ENCODE measurements at regions not wholly inside any gene's neighbourhood (a gene's known extent, or its start where the extent isn't known, plus 50 kb on each side); places are given as distances from the start of the nearest gene placed in this dataset.

GRCh38 chr1:88434836-88435235, 249.2 kb upstream of the PKN2 start:
- DNase-seq = no peak

GRCh38 chr1:88441022-88441421, 243.1 kb upstream of the PKN2 start:
- DNase-seq = no peak

- DNase-seq = no peak
Measured at GRCh38 chr1:88451856-88452255, 232.2 kb upstream of the PKN2 start.

- no peak for DNase-seq
Measured at GRCh38 chr1:88453295-88453694, 230.8 kb upstream of the PKN2 start.

GRCh38 chr1:88454781-88455180, 229.3 kb upstream of the PKN2 start:
- no peak for DNase-seq

GRCh38 chr1:88455621-88456256, 228.3 kb upstream of the PKN2 start:
- no peak for DNase-seq

- DNase-seq = no peak
Measured at GRCh38 chr1:88457197-88457596, 226.9 kb upstream of the PKN2 start.

- DNase-seq = no peak
Measured at GRCh38 chr1:88461007-88461406, 223.1 kb upstream of the PKN2 start.

- DNase-seq = no peak
Measured at GRCh38 chr1:88462096-88462487, 222.0 kb upstream of the PKN2 start.

GRCh38 chr1:88462488-88463261, 221.4 kb upstream of the PKN2 start:
- peak; percentile 37 for DNase-seq

GRCh38 chr1:88463401-88463985, 220.6 kb upstream of the PKN2 start:
- DNase-seq = no peak

GRCh38 chr1:88466011-88466410, 218.1 kb upstream of the PKN2 start:
- DNase-seq = no peak

- DNase-seq = no peak
Measured at GRCh38 chr1:88466899-88467580, 217.0 kb upstream of the PKN2 start.

GRCh38 chr1:88472298-88472697, 211.8 kb upstream of the PKN2 start:
- DNase-seq = no peak

GRCh38 chr1:88472714-88473113, 211.4 kb upstream of the PKN2 start:
- no peak for DNase-seq

GRCh38 chr1:88474555-88475304, 209.3 kb upstream of the PKN2 start:
- DNase-seq = no peak

- no peak for DNase-seq
Measured at GRCh38 chr1:88484881-88485280, 199.2 kb upstream of the PKN2 start.

GRCh38 chr1:88488237-88488636, 195.8 kb upstream of the PKN2 start:
- peak; percentile 5 for DNase-seq

GRCh38 chr1:88490676-88491075, 193.4 kb upstream of the PKN2 start:
- DNase-seq = no peak

GRCh38 chr1:88499671-88500070, 184.4 kb upstream of the PKN2 start:
- no peak for DNase-seq

- no peak for DNase-seq
Measured at GRCh38 chr1:88502886-88503285, 181.2 kb upstream of the PKN2 start.

GRCh38 chr1:88503646-88504045, 180.4 kb upstream of the PKN2 start:
- no peak for DNase-seq

GRCh38 chr1:88504601-88505000, 179.5 kb upstream of the PKN2 start:
- DNase-seq = no peak
